OCI-LY3 (cell line): ENCODE measurements at regions not wholly inside any gene's neighbourhood (a gene's known extent, or its start where the extent isn't known, plus 50 kb on each side); places are given as distances from the start of the nearest gene placed in this dataset.

Experiments
- CTCF ChIP-seq: fragments of 200-600, 300-600 bp; sonication (generic); IDR thresholded peaks from 2 replicates; pipeline ENCODE4 v1.5.1; 2014; ENCODE audit warnings: antibody characterized with exemption, low read length, low read depth
- EZH2phosphoT487 ChIP-seq: fragments of 200-600 bp; shearing (Covaris generic); IDR thresholded peaks from 2 replicates; pipeline ENCODE4 v1.6.1; 2018; ENCODE audit warnings: antibody characterized with exemption, mixed run types, low read depth

GRCh38 chr9:73380411-73380810 is 228.7 kb downstream of the ANXA1 start:
- TF ChIP-seq CTCF = no peak
- TF ChIP-seq EZH2phosphoT487 = no peak
